Left cardiac atrium (tissue), 4 donors: ENCODE measurements at regions not wholly inside any gene's neighbourhood (a gene's known extent, or its start where the extent isn't known, plus 50 kb on each side); places are given as distances from the start of the nearest gene placed in this dataset.
A peak's percentile ranks its signal among the peaks of the same experiment; 100 is the strongest.

ENCODE experiments used
- ATAC-seq, 2 donors: fragments of 200-7000 bp; cut with Tn5 transposase; one replicate each; pipeline ENCODE4 v1.9.1; 2020; ENCODE audit warnings: mild to moderate bottlenecking in 2 of 2, moderate library complexity in 2 of 2
- DNase-seq: peaks from one replicate; pipeline ENCODE4 v3.0.0-alpha.2; 2020
- intact Hi-C, 2 donors: fragments of 100-400 bp; cut with DNase I; formaldehyde crosslinking; loops; one replicate each; pipeline versions ENCODE4 v1.14.1 to v1.15.1; 2022 to 2023
- donor health status: DM: no; HTN: yes; CAD: no.
- donor health status: DM: no; HTN: yes; CAD: no; lungs with severe emphysema.
- donor health status: DM: yes; HTN: yes; CAD: no.
- donor health status: Dilated cardiomyopathy.

DNA sequence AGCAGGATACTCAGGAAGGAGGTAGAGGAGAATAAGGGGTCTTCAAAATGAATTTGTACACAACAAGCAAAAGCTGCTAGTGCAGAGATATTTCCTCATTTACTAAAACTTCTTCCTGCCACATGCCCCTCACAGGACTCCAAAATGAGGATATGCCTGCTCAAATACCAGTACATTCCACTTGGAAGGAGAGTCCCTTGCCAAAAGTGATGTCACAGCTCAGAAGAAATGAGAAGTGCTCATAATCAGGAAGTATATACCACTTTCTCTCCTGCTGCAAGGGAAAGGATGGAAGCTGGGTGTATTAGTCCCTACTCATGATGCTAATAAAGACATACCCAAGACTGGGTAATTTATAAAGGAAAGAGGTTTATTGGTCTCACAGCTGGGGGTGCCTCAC, 87.7 kb upstream of the FSHR start:
- intact Hi-C loops = no loop called here
- no peak for DNase-seq
- no peak for ATAC-seq

DNA sequence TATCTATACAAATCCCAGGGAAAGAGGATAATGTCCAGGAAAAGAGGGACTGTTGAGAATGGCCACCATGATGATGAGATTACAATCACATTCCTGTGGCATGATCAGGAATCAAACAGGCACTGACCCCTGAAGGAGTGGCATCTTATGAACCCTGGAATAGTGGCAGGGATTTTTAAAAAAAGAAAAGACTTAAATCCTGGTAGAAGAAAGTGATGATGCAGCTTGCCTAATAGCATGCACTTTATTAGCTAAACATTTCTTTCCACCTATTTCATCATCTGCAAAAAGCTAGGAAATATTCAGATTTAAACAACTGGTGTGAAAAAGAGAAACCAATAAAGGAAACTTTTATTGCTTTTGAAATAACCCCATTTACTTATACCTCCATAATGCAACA, 87.2 kb upstream of the FSHR start:
- ATAC-seq (no peak), DNase-seq (no peak)
- intact Hi-C loops = no loop called here

DNA sequence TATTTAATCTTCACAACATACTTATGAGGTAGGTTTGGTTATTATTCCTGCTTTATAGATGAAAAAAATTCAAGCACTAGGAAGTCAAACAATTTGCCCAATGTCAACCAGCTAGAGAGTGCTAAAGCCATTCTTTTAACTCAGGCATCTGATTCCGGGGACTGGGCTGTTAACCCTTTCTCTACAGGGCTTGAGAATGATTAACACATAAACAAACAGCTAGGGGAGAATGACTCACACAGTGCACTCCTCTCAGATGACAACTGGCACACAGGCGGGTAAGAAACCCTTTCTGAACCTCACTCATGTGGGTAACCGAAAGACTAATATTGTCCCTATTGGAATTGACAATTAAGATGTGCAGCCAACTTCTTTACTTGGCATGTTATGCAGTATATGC, 86.3 kb upstream of the FSHR start:
- ATAC-seq (no peak), DNase-seq (no peak)
- intact Hi-C loops = no loop called here

DNA sequence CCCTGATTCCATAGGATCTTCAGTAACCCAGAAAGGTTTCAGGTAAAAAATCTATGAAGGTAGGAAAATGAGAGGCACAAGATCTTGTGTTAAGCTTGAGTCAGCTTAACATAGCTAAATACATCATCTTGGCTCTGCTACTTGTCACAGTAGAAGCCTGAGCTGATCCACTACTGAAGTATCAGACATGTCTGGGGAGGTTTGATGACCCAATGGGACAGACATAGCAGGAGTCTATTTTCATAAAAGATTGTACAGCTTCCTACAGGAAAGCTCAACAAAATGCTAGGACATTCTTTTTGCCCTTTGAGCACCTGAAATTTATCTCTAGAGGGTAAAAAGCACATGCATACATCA, 84.3 kb upstream of the FSHR start:
- ATAC-seq = no peak
- intact Hi-C loops = no loop called here
- DNase-seq = no peak

DNA sequence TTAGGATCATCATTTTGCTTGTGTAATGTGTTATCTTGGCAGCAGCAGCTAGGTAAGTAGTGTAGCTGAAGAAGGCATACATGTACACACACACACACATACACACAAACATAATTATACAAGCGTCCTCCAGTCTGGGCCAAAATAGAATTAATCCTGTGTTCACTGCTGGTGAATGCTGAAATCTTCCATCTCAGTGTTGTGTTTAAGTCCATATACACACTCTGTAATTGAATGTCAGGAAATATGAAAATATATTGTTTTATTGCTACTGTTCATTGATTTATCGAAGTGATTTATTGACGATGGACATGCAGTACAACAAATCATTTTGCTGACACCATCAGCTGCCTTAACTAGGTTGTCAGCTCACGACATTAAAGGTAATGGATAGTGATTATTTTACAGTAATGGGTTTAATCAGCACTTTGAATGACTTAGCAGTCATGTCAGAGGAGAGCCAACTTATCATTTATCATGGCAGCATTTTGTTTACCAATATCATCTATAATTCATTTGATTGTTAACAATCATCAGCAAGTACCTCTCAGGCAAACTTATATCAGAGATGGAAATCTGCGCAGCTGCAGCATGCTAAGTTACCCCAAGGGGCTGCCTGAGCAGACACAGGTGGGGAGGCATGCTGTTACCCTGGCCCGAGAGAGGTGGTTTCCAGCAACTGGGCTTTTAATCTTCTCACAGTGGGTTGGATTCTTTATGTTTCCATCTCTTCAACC, 83.7 kb upstream of the FSHR start:
- DNase-seq = no peak
- intact Hi-C loops = no loop called here
- ATAC-seq = no peak

DNA sequence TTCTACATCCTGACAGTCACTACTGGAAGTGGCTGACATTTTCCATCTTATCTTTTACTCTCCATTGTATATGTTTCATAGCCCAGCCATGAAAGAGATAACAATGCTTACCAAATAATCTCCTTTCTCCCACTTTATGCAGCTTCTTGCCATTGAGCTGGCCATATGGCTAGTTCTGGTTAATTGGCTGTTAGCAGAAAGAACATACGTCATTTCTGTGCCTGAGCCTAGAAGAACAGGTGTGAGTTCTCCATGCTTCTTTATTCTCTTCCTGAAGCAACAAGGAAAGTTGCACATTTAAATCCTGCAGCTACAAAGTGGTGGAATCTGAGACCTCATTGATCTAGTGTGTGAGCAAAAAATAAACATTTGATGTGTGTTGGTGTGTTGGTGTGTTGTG, 82.0 kb upstream of the FSHR start:
- ATAC-seq (no peak), DNase-seq (no peak)
- intact Hi-C loops = no loop called here

DNA sequence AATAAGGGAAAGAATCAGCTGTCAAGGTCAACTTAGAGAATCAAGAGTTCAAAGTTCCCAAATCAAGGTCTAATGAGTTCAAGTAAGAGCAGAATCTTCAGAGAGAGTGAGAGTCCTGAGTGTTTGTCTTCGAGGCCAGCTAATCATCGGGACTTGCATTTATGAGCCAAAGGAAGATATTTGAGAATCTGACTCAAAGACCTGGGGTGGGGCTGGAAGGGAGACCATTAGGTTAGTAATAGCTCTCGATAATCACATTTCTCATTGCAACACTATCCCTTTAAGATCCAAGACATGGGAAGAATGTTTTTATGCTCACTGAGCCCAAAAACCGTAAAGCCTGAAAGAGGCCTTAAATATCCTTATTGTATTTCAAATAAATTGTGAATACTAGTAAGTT, 72.0 kb upstream of the FSHR start:
- peak in 1 of 2 donors; percentile 36 for ATAC-seq
- intact Hi-C loops = no loop called here
- no peak for DNase-seq

DNA sequence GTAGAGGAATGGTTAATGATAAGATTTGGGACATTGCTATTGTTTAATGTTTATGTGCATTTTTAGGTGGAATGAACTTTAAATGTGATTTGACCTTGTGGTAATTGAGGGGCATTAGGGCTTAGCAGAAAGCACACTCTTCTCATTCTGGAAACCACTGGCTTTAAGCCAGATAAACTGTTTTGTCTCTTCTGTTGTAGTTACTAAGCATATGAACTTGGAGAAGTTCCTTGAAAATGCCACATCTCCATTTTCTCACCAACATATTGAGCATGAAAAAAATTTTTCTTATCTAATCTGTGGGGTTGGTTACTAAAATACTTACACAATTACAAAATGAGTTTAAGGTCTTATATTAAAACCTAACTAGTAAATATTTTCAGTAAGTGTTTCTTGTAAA, 70.8 kb upstream of the FSHR start:
- intact Hi-C loops = no loop called here
- ATAC-seq = peak in 1 of 2 donors; percentile 72
- no peak for DNase-seq

DNA sequence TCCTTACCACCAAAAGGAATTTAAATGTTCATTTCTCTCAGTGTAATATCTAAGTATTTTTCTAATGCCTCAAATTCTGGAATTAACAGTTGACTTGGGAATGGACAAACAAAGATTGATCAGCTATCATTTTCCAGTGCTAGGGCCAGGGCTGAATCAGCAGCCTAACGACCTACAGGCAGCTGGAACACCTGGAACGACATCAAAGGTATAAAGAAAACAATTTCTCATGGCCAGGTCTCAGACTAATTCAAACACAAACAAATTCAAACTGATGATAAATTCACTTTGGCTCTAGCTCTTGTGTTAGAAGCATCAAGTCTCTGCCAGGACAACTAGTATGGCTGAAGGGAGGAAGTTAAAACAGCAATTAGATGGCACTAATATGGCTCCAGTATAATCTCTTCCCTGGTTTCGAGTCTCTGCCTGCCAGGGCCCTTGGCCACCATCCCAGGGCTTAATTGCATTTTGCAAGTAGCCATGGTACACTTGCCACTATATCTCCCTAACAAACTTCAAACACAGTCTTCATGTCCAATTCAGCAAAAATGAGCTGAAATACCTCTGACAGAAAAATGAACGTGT, 70.2 kb upstream of the FSHR start:
- no peak for ATAC-seq
- DNase-seq = peak; percentile 24
- intact Hi-C loops = no loop called here

DNA sequence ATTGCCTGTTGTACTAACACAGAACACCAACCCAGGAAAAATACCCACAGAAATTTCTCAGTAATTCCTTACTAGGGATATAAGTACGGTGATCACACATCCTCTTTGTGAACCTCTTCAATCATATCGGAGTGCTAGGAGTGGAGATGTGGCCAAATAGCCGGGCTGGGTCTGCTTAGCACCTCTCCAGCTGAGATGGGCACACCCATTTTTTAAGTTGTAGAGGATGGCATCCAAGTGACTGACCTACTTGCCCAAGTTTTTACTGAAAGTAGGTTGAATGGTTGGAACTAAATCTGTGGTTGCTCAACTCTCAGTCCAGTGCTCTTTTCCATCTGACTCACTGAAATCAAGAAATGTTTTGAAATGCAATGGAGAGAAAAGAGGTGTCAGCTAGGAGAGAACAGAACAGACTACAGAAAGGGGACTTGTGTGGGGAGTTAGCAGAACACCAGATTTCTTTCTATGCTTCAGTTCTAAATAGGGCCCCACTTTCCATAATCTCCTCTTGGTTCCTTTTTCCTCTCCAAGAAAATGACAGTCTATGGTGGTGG, 68.7 kb upstream of the FSHR start:
- intact Hi-C loops = no loop called here
- peak; percentile 22 for DNase-seq
- ATAC-seq = peak in 1 of 2 donors; percentile 63

DNA sequence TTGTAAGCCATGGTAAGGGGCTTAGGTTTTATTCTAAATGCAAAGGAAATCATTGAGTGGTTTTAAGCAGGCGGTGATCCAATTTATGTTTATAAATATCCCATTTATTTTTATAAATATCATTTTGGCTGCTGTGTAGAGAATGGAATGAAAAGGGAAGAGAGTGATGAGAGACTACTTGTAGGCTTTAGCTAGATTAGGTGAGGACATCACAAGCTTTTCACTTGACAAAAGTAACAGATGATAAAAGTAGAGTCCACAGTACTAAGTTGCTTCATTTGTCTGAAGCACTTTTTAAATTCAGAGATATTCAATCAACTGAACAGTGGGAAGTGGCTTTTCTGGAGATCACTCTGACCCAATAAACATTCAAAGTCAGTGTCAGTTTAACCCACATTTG, 65.4 kb upstream of the FSHR start:
- intact Hi-C loops = no loop called here
- no peak for DNase-seq
- ATAC-seq = peak; percentile 49 to 70

DNA sequence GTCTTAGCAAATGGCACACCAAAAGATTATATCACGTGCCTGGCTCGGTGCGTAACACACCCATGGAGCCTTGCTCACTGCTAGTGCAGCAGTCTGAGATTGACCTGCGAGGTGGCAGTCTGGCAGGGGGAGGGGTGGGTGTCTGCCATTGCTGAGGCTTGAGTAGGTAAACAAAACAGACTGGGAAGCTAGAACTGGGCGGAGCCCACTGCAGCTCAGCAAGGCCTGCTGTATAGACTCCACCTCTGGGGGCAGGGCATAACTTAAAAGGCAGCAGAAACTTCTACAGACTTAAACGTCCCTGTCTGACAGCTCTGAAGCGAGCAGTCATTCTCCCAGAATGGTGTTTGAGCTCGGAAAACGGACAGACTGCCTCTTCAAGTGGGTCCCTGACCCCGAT, 55.9 kb upstream of the FSHR start:
- ATAC-seq (no peak), DNase-seq (no peak)
- intact Hi-C loops = no loop called here

DNA sequence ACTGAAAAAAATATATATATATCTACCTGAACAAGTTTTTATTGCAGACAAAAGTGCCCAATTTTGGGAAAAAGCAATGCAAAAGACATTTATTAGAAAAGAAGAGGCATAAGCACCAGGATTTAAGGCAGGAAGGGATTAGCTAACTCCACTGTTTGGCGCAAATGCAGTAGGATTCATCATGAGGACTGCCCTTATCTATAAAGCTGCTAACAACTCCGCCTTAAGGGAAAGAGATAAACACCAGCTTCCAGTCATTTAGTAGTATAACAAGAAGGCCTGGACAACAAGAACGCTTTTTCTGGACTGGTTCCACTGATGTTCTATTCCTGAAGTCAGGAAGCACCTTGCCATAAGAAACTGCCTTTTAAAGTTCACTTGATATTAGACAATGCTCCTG, 52.9 kb upstream of the FSHR start:
- no peak for DNase-seq
- peak in 1 of 2 donors; percentile 78 for ATAC-seq
- intact Hi-C loops = no loop called here
